Amygdala (tissue), 56 donors: ENCODE measurements at regions not wholly inside any gene's neighbourhood (a gene's known extent, or its start where the extent isn't known, plus 50 kb on each side); places are given as distances from the start of the nearest gene placed in this dataset.

Experiments
- DNase-seq, 56 donors: peaks; one replicate each; lab custom pipeline; 2025; lab: John Stamatoyannopoulos, UW

DNA sequence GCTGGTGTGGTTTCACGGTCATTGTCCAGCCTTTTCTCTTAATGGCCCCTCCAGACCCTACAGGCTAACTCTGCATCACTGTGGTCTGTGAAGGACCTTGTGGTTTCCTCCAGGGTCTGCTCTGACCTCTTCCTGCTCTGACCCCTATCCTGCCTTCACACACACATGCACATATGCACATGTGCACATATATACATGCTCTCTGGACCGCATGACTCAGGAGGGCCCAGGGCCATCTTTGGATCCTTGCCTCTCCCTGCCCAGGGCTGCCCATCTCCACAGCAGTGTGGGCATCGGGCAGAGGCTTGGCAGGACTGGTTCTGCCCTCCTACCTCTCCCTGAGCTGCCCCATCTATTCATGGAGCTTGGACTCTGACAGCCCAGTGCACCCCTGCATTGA lies 510.9 kb downstream of the PTPRU start:
- no peak for DNase-seq

GRCh38 chr1:29746076-29746665 lies 509.8 kb downstream of the PTPRU start:
- DNase-seq, result no peak

GRCh38 chr1:29744684-29745490 lies 508.6 kb downstream of the PTPRU start:
- DNase-seq, result no peak

GRCh38 chr1:29743931-29744330 lies 507.6 kb downstream of the PTPRU start:
- no peak for DNase-seq

- DNase-seq, result no peak
Observed at GRCh38 chr1:29743264-29743663, 506.9 kb downstream of the PTPRU start.

DNA sequence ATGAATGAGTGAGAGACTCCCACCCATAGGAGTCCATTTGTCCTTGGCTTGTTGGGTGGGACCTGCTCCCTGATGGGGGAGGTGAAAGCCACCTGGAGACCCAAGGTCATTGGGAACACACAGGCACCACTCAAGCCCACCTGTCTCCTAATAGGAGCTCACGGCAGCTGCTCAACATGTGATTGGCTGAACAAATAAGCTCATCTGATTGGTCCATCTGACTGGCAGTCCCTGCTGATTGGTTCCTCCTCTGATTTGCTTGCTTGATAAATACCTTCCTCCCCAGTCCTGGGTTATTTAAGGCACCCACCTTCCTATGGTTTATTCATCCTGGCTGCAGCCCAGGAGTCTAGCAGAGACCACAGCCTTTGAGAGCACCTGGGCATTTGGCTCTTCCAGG lies 502.9 kb downstream of the PTPRU start:
- no peak for DNase-seq

DNA sequence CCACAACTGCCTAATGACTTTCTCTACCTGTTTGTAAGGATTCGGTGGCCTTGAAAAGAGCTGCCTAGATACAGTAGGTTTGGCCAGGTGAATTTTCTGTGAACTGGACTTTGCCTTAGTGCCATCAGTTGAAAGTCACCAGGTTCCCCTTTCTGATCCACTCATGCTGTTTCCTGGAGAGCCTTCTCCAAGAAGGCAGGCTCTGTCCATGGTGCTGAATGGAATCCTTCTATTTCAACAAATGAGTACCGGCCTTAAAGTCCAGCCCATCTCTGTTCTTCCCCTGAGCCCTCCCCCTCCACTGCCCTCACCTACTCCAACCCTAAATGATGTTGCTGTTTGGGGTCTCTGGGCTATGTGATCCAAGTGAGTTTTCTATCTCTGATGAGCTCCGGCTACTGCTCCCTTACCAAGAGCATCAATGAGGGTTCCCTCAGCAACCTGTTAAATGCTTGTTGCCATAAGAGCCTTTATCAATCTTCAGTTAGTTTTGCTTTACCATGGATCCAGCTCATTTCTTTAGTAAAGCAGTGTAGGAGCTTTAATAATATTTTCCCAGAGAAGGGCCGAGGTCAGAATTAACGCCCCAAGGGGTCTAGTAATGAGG lies 500.4 kb downstream of the PTPRU start:
- no peak for DNase-seq

- no peak for DNase-seq
Observed at GRCh38 chr1:29732453-29732852, 496.1 kb downstream of the PTPRU start.

- no peak for DNase-seq
Observed at GRCh38 chr1:29730623-29731022, 494.3 kb downstream of the PTPRU start.

DNA sequence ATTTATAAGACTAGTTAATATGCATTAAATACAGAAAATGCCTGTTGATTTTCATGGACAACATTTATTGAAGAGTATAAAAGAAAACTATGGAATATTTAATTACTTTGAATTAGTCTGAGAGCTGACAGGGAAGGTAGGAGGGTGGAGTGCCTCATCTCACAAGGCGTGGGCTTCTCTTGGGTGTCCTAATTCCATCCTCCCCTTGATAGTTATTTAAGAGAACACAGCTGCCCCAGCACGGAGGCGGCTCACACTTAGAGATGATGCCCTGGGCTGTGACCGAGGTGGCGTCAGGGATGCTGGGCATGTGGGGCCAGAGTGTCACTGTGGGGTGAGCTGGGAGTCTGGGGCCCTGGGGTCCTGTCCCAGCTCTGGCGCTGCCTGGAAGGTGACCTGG lies 493.0 kb downstream of the PTPRU start:
- DNase-seq, result no peak

DNA sequence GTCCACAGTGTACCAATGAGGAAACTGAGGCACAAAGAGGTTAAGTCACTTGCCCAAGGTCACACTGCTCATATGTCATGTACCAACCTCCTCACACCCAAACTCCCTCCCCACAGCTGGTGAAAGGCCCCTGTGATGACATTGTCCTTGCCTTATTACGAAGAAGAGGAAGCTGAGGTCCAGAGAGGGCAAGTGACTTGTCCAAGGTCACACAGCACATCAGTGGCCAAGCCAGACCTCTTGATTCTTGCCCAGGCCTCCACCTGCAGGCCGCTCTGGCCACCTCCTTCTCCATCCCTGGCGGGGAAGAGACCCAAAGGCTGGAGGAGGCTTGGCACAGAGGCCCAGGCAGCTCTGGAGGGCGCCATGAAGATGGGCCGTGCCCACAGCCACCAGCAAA lies 492.4 kb downstream of the PTPRU start:
- no peak for DNase-seq

DNA sequence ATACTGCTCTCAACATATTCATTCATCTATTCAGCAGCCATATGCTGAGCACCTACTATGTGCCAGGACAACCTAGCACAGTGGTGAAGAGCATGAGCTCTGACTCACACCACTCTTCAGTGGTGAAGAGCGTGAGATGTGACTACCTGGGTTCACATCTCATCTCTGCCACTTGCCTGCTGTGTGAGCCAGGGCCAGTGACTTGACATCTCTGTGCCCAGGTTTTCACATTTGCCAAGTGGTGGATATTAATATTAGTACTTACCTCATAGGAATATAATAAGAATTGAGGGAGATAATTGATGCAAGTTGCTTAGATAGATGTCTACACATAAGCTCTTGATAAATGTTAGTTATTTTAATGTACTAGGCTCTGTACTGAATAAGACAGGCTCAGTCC lies 488.9 kb downstream of the PTPRU start:
- DNase-seq, result no peak

DNA sequence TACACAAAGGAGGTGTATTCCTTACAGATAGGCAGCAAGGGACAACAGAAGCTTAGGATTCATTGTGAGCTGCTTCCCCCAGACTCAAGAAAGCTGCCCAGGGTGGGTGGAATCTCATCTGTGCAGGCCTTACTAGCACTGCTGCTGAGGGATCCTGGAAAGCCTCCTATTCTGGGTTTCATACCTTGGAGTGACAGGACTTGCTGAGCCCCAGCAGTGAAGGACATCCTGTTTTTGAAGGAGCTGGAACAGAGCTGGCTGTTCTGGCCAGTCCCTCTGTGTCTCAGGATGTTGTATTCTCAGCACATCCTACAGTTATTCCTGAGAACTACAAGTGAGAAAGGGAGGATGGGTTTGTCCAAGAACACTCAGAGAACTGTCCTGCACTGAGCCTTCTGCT lies 486.3 kb downstream of the PTPRU start:
- DNase-seq, result no peak

DNA sequence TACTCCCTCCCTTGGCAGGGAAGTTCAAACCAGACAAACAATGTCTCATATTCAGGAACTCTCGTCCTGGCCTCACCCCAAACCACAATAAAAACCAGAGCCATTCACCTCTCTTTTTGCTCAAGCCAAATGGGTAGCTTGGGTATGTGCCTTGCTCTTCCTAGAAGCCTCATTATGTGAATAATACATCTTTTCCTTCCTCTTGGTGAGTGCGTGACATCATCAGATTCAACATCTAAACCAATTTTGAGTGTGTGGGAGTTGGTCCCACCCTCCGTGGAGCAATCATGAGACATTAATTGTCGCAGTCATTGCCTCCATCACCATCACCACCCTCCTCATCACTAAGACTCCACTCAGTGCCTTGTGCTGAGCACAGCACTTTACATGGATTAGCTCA lies 482.9 kb downstream of the PTPRU start:
- DNase-seq, result no peak

DNA sequence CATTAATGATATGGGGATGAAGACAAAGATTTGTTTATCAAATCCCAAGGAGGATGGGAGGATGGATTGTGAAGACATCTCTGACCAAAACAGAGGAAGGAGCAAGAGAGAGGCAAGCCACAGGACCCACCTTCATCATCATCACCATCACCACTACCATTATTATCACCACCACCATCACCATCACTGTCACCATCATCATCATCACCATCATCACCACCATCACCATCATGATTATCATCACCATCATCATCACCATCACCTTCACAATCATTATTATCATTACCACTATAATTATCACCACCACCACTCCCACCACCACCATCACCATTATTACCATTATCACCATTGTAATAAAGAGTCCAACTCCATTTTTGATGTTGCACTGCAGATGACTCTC lies 482.5 kb downstream of the PTPRU start:
- no peak for DNase-seq

GRCh38 chr1:29716306-29716705 lies 480.0 kb downstream of the PTPRU start:
- no peak for DNase-seq

DNA sequence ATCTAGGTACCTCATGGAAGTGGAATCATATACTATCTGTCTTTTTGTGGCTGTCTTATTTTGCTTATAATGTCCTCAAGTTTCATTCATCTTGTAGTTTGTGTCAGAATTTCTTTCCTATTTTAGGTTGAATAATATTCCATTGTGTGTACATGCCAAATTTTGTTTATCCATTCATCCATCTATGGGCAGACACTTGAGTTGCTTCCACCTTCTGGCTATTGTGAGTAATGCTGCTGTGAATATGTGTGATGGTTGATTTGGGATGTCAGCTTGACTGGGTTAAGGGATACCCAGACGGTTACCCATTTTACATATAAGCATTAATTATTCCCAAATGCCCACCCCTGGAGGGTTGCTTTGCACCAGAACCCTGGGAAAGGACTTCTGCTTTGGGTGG lies 477.5 kb downstream of the PTPRU start:
- no peak for DNase-seq

GRCh38 chr1:29712801-29713200 lies 476.5 kb downstream of the PTPRU start:
- DNase-seq, result no peak

GRCh38 chr1:29712284-29712651 lies 475.9 kb downstream of the PTPRU start:
- no peak for DNase-seq

GRCh38 chr1:29711582-29712283 lies 475.4 kb downstream of the PTPRU start:
- DNase-seq, result no peak

GRCh38 chr1:29709704-29710280 lies 473.5 kb downstream of the PTPRU start:
- no peak for DNase-seq
